ENCODE measurements at regions not wholly inside any gene's neighbourhood (a gene's known extent, or its start where the extent isn't known, plus 50 kb on each side); places are given as distances from the start of the nearest gene placed in this dataset.

- no peak for TF ChIP-seq CTCF (IDR thresholded peaks at IDR 0.05)
- ATAC-seq, result no peak
- intact Hi-C loops (cut with DNase I), result no loop called here
- Histone ChIP-seq H3K4me3 (no peak overlapping the region), H3K27me3 (ENCODE audit: insufficient read depth in 3 of 3, low read length in 2 of 3) (no peaks in the 10 kb centered on the region), H3K4me1 (no peaks in the 10 kb centered on the region), H3K36me3 (ENCODE audit: insufficient read depth in 1 of 2, low read depth in 1 of 2) (no peaks in the 10 kb centered on the region), H3K9me3 (no peaks in the 10 kb centered on the region), H3K27ac (no peak overlapping the region)
- no peak for DNase-seq
Observed at GRCh38 chr3:102827386-102827785, 392.6 kb downstream of the ZPLD1 start.

- Histone ChIP-seq H3K4me3 (no peak overlapping the region), H3K27ac (no peak overlapping the region), H3K9me3 (no peaks in the 10 kb centered on the region), H3K4me1 (no peaks in the 10 kb centered on the region), H3K27me3 (ENCODE audit: insufficient read depth in 3 of 3, low read length in 2 of 3) (no peaks in the 10 kb centered on the region), H3K36me3 (ENCODE audit: insufficient read depth in 1 of 2, low read depth in 1 of 2) (no peaks in the 10 kb centered on the region)
- intact Hi-C loops (cut with DNase I), result no loop called here
- no peak for ATAC-seq
- TF ChIP-seq CTCF (IDR thresholded peaks at IDR 0.05), result no peak
- DNase-seq, result no peak
- WGBS, 3 donors, result 85 to 93% (median 92%) methylated on average over 4 of the region's 4 CpGs
Observed at GRCh38 chr3:102830415-102830814, 395.6 kb downstream of the ZPLD1 start.

GRCh38 chr3:102841866-102842265 lies 407.1 kb downstream of the ZPLD1 start:
- H3K27me3 ChIP-seq (ENCODE audit: insufficient read depth in 3 of 3, low read length in 2 of 3), result no peaks in the 10 kb centered on the region

GRCh38 chr3:102866845-102867244 lies 432.0 kb downstream of the ZPLD1 start:
- H3K27me3 ChIP-seq (ENCODE audit: insufficient read depth in 3 of 3, low read length in 2 of 3), result no peaks in the 10 kb centered on the region
- WGBS, 3 donors, result 95 to 96% (median 95%) methylated on average over 2 of the region's 2 CpGs
- DNase-seq, result no peak
- no peak for TF ChIP-seq CTCF (IDR thresholded peaks at IDR 0.05)
- H3K4me1 ChIP-seq, result no peaks in the 10 kb centered on the region
- H3K9me3 ChIP-seq, result no peaks in the 10 kb centered on the region
- intact Hi-C loops (cut with DNase I), result no loop called here
- no peak overlapping the region for H3K27ac ChIP-seq
- no peak overlapping the region for H3K4me3 ChIP-seq
- H3K36me3 ChIP-seq (ENCODE audit: insufficient read depth in 1 of 2, low read depth in 1 of 2), result no peaks in the 10 kb centered on the region
- no peak for ATAC-seq

More at GRCh38 chr3:102841866-102842265, 407.1 kb downstream of the ZPLD1 start:
- 78 to 80% (median 79%) methylated on average over 6 of the region's 6 CpGs for WGBS, 3 donors
- no peaks in the 10 kb centered on the region for H3K4me1 ChIP-seq
- no peak overlapping the region for H3K4me3 ChIP-seq
- no peak for ATAC-seq
- TF ChIP-seq CTCF (IDR thresholded peaks at IDR 0.05), result no peak
- no peak overlapping the region for H3K27ac ChIP-seq
- no peak for DNase-seq
- H3K36me3 ChIP-seq (ENCODE audit: insufficient read depth in 1 of 2, low read depth in 1 of 2), result no peaks in the 10 kb centered on the region
- no peaks in the 10 kb centered on the region for H3K9me3 ChIP-seq
- intact Hi-C loops (cut with DNase I), result no loop called here

GRCh38 chr3:102883515-102883914 lies 448.7 kb downstream of the ZPLD1 start:
- Histone ChIP-seq H3K27me3 (ENCODE audit: insufficient read depth in 3 of 3, low read length in 2 of 3) (no peaks in the 10 kb centered on the region), H3K4me1 (no peaks in the 10 kb centered on the region), H3K9me3 (no peaks in the 10 kb centered on the region), H3K4me3 (no peak overlapping the region), H3K27ac (no peak overlapping the region), H3K36me3 (ENCODE audit: insufficient read depth in 1 of 2, low read depth in 1 of 2) (no peaks in the 10 kb centered on the region)
- DNase-seq, result no peak
- WGBS, 3 donors, result 84 to 90% (median 85%) methylated on average over 2 of the region's 2 CpGs
- TF ChIP-seq CTCF (IDR thresholded peaks at IDR 0.05), result no peak
- ATAC-seq, result no peak
- intact Hi-C loops (cut with DNase I), result no loop called here

Measured in psoas muscle (tissue), 7 donors.